Motor neuron (in vitro differentiated cells): ENCODE measurements at regions not wholly inside any gene's neighbourhood (a gene's known extent, or its start where the extent isn't known, plus 50 kb on each side); places are given as distances from the start of the nearest gene placed in this dataset.

Experiments
- ATAC-seq, 8 experiments: fragments of 200-7000 bp; cut with Tn5 transposase; replicated peaks in 6 of 8; 2 replicates each; pipeline ENCODE4 v1.8.0; 2021; ENCODE audit warnings: mild to moderate bottlenecking in 8 of 8, moderate library complexity in 8 of 8
- H3K27ac ChIP-seq, 2 donors: fragments of 250-450 bp; sonication (Bioruptor Pico); 2 replicates each; pipeline ENCODE4 v1.9.0; 2021; ENCODE audit warnings: antibody characterized with exemption in 2 of 2, mild to moderate bottlenecking in 2 of 2, moderate library complexity in 1 of 2
- H3K4me1 ChIP-seq, 2 donors: fragments of 250-450 bp; sonication (Bioruptor Pico); replicated peaks in 1 of 2; 2 replicates each; pipeline ENCODE4 v1.6.1; 2021; ENCODE audit warnings: antibody characterized with exemption in 2 of 2, mild to moderate bottlenecking in 2 of 2, moderate library complexity in 1 of 2
- H3K4me3 ChIP-seq, 5 donors: fragments of 250-450 bp; sonication (Bioruptor Pico); 2 replicates each; pipeline ENCODE4 v1.9.0; 2021; ENCODE audit warnings: antibody characterized with exemption in 5 of 5, mild to moderate bottlenecking in 5 of 5, moderate library complexity in 4 of 5
- WGBS, 10 experiments: fragments of 450-650 bp; shearing (Covaris generic); methylation state at CpG; one replicate each; pipeline ENCODE4 v1.0.0; 2022; 5-methylcytosine and 5-hydroxymethylcytosine counted together
- in situ Hi-C, 9 experiments: fragments of 400-800 bp; cut with MboI; loops; one replicate each; pipeline ENCODE4 v1.15.0; 2021; ENCODE audit warnings: low sequenced_read_pairs in 9 of 9, low pct_unique_long_range_greater_than_20kb in 2 of 9; ENCODE audit not compliant: unreplicated experiment in 9 of 9

DNA sequence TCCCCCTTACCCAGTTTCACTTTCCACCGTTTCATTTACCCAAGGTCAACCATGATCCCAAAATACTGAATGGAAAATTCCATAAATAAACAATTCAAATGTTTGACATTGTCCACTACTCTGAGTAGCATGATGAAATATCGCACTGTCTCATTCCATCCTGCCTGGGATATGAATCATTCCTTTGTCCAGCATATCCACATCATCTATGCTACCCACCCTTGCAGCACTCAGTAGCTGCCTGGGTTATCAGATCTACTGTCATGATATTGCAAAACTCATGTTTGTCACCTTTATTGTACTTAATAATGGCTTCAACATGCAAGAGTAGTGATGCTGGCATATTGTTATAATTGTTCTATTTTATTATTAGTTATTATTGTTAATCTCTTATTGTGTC, 263.9 kb upstream of the NBEA start:
- Histone ChIP-seq H3K4me1 (no peaks in the 10 kb centered on the region), H3K27ac (no peak overlapping the region), H3K4me3 (no peak overlapping the region)
- in situ Hi-C loops, result no loop called here
- peak in 6 of 8 experiments; percentile 40 to 93 (median 83) for ATAC-seq
- WGBS, 10 experiments, result 11 to 100% (median 79%) methylated on average over 1 to 2 of the region's 2 CpGs; no CpG with 5 or more reads in 2 of the 10 experiments

DNA sequence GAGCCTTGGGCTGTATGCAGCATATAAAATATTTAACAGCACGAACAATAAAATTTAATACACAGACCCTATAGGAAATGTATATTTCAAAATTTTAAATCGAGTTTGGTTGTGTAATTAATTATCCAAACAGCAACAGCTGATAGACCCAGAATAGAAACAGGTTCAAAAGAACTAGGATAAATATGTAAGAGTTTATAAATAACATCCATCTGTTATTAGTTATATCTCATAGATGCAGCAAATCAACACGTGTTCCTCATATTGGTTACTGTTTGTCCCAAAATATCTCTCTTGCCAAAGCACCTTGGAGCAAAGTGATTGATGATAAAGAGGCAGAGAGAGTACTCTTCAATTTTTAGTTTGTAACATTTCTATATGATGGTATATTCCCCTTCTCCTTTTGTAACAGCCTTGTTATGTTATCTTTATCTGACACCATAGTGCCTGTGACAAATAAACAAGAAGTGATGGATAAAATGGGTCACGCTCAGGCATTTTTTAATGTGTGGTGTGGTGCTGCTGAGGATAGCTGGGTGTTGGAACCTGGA, 260.6 kb upstream of the NBEA start:
- Histone ChIP-seq H3K27ac (no peak overlapping the region), H3K4me3 (no peak overlapping the region), H3K4me1 (no peaks in the 10 kb centered on the region)
- WGBS, 10 experiments, result 13 to 94% (median 53%) methylated on average over 1 to 4 of the region's 4 CpGs
- no peak for ATAC-seq
- in situ Hi-C loops, result no loop called here

- Histone ChIP-seq H3K4me3 (no peak overlapping the region), H3K27ac (no peak overlapping the region), H3K4me1 (no peaks in the 10 kb centered on the region)
- no peak for ATAC-seq
- WGBS, 10 experiments, result 33 to 100% (median 80%) methylated on average over 1 to 2 of the region's 2 CpGs; no CpG with 5 or more reads in 2 of the 10 experiments
- in situ Hi-C loops, result no loop called here
Measured at GRCh38 chr13:34695063-34695462, 247.0 kb upstream of the NBEA start.

DNA sequence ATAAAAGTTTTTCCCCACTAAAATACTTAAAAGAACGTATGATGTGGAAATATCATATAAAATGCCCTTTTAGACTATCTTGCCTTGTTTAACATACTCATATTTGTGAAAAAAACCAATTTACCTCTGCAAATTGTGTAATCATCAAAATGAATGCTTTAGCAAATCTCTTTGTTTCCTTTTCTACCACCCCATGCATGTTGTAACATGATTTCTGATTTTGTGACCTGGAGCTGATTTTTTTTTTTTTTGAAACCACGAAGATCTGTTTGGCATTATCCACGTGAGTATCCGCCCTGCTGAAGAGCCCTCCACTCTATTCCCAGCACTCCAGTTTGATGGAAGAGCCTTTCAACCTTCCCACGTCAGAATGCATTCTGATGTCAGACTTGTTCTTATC, 245.8 kb upstream of the NBEA start:
- no peak overlapping the region for H3K27ac ChIP-seq
- 13 to 97% (median 85%) methylated on average over 1 to 5 of the region's 5 CpGs for WGBS, 10 experiments
- no peaks in the 10 kb centered on the region for H3K4me1 ChIP-seq
- in situ Hi-C loops, result no loop called here
- no peak overlapping the region for H3K4me3 ChIP-seq
- no peak for ATAC-seq

- in situ Hi-C loops, result no loop called here
- 65 to 100% (median 98%) methylated on average over 1 to 13 of the region's 14 CpGs; no CpG with 5 or more reads in 1 of the 10 experiments for WGBS, 10 experiments
- Histone ChIP-seq H3K27ac (no peak overlapping the region), H3K4me3 (no peak overlapping the region), H3K4me1 (no peaks in the 10 kb centered on the region)
- ATAC-seq, result no peak
Measured at GRCh38 chr13:34696741-34697140, 245.3 kb upstream of the NBEA start.

DNA sequence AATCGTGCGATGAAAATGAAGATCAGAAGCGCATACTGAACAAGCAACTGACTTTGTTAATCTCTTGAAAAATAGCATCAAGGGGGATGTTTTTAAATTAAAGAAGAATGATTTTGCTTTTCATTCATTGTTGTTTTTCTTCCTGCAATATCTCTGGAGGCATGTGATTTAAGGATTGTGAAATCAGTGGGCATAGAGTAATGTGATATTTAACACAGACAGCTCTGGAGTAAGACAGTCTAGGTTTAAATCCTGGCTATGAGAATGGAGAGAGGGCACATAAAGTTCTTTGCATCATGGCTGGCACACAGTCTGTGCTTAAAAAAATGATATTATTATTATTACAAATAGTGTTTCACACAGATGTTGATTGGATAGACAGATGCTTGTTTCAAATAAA, 243.1 kb upstream of the NBEA start:
- WGBS, 10 experiments, result 0 to 100% (median 86%) methylated on average over 1 to 3 of the region's 3 CpGs; no CpG with 5 or more reads in 1 of the 10 experiments
- H3K27ac ChIP-seq, result no peak overlapping the region
- no peaks in the 10 kb centered on the region for H3K4me1 ChIP-seq
- no peak overlapping the region for H3K4me3 ChIP-seq
- ATAC-seq, result peak in 1 of 8 experiments; percentile 37
- in situ Hi-C loops, result no loop called here

DNA sequence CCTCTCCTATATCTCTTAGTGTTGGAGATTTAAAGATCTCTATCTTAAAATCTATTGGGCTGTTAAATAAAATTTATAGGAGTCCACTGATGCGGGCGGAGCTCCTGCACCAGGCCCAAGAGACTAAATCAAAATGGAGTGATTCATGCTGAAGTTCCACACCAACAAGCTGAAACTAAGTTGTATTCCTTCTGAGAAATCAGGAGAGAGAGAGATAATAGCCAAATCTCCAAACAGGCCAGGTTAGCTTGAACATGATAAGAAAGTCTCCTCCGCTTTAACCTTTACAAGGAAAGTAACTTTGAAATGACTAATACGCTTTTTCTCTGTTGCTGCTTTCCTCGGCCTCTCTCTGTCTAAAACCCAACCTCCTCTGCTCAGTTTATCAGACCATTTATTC, 241.9 kb upstream of the NBEA start:
- no peaks in the 10 kb centered on the region for H3K4me1 ChIP-seq
- WGBS, 10 experiments, result 70 to 100% (median 92%) methylated on average over 3 to 5 of the region's 5 CpGs
- in situ Hi-C loops, result no loop called here
- ATAC-seq, result no peak
- no peak overlapping the region for H3K4me3 ChIP-seq
- no peak overlapping the region for H3K27ac ChIP-seq

- WGBS, 10 experiments, result 11 to 100% (median 81%) methylated on average over 1 to 4 of the region's 4 CpGs
- in situ Hi-C loops, result no loop called here
- Histone ChIP-seq H3K4me3 (no peak overlapping the region), H3K4me1 (no peaks in the 10 kb centered on the region), H3K27ac (no peak overlapping the region)
- ATAC-seq, result no peak
Measured at GRCh38 chr13:34701919-34702318, 240.2 kb upstream of the NBEA start.

DNA sequence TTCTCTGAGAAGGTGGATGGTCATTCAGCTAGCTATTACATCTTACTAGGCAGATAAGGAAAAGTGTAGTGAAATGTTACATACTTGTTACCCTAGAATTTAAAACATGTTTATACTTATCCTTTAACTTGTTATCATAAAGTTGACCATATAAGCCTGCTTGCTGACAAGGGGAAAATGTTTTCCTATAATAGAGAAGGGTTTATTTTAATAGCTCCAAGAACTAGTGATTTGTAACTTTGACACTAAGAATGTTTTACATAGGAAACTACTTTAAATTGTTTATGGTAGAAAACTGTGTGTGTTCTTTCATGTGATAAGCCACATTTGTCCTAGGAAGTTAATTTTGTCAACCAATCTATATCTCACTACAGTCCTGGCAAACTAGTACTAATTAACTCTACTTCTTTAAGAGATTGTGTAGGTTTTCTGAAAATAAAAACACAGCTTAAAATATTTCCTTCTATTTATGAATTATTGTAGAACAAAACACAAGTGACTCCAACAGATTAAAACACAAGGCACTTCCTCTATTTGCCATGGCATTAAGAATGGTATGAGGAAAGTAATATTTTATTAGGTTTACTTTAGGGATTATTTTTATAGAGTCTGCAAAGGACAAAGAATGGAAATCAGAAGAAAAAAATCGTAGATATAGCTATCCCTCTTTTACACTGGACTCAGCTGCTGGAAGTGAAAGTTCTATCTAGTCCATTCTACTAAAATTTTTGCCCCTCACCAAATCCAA, 233.3 kb upstream of the NBEA start:
- WGBS, 10 experiments, result 0 to 80% (median 58%) methylated on average over 1 of the region's 1 CpG; no CpG with 5 or more reads in 2 of the 10 experiments
- in situ Hi-C loops, result no loop called here
- no peak overlapping the region for H3K4me3 ChIP-seq

DNA sequence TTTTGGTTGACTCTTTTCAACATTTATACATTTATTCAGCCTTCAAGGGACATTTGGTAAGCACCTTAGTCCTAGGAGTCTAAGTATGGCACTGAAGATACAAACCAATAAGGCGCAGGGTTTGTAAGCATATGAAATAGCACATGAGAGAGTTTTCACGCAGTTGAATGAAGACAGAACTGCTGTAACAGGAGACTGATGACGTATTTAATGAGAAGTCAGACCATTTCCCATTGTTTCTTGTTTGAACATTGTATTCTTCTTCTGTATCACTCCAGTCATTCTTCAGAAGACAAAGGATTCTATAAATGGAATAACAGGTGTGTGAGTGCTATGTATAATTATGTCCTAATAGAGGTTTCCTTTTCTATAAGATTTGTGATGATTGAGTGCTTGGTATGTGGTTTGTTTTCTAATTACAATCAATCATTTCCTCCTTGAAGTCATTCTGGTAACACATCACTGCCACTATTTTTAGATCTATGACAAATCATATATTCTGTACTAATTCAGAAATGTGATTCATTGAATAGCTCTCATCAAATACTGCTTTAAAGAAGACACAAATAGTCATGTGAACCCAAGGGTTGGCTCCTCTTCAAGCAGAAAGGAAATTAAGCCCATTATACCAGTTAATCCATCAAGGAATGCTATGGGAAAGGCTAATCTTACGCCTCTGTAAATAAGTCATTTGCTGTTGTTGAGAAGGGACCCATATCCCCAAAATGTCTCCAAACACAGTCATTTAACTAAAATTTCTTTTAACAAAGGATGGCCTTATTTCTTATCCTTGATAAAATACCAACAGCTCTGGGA, 222.8 kb upstream of the NBEA start:
- H3K27ac ChIP-seq, result no peak overlapping the region
- WGBS, 10 experiments, result 32 to 100% (median 86%) methylated on average over 1 to 4 of the region's 4 CpGs
- H3K4me3 ChIP-seq, result no peak overlapping the region
- in situ Hi-C loops, result no loop called here
- ATAC-seq, result peak in 5 of 8 experiments; percentile 12 to 82 (median 66)
- H3K4me1 ChIP-seq, result peaks cover 4 to 10% of the 10 kb centered on the region in 2 donors

More for the DNA sequence above, 233.3 kb upstream of the NBEA start:
- Histone ChIP-seq H3K27ac (no peak overlapping the region), H3K4me1 (no peaks in the 10 kb centered on the region)
- no peak for ATAC-seq

DNA sequence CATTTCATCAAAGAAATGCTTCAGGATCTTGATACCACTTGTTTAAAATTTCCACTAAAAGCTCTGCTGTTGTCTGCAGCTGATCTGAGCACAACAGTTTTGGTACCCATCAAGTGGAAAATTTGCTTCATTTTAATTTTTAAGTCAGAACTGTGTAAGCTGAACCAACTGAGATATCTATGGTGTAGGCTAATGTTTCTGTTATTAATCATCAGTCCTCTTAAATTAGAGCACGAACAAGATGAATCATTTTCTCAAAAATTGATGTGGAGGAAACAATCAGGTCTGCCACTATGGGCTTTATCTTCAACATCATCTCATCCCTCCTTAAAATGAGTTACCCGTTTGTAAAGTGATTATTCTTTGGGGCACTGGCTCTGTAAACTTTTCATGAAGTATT, 221.5 kb upstream of the NBEA start:
- 0 to 90% (median 54%) methylated on average over 1 to 2 of the region's 2 CpGs; no CpG with 5 or more reads in 1 of the 10 experiments for WGBS, 10 experiments
- Histone ChIP-seq H3K4me3 (no peak overlapping the region), H3K4me1 (peaks cover 4 to 10% of the 10 kb centered on the region in 2 donors), H3K27ac (no peak overlapping the region)
- ATAC-seq, result no peak
- in situ Hi-C loops, result no loop called here

- no peak overlapping the region for H3K27ac ChIP-seq
- no peak overlapping the region for H3K4me3 ChIP-seq
- in situ Hi-C loops, result no loop called here
- peak in 5 of 8 experiments; percentile 48 to 93 (median 65) for ATAC-seq
- whole genome bisulfite sequencing, 10 experiments, result 0 to 80% (median 53%) methylated on average over 1 to 3 of the region's 3 CpGs
- peaks cover 4 to 10% of the 10 kb centered on the region in 2 donors for H3K4me1 ChIP-seq
Measured at GRCh38 chr13:34721631-34722595, 220.2 kb upstream of the NBEA start.
